ENCODE measurements at regions not wholly inside any gene's neighbourhood (a gene's known extent, or its start where the extent isn't known, plus 50 kb on each side); places are given as distances from the start of the nearest gene placed in this dataset.
"Not testable (repeated sequence)": the region's sequence is repeated elsewhere in the genome, so short reads cannot be mapped to it uniquely, and the experiment has no call there.

DNA sequence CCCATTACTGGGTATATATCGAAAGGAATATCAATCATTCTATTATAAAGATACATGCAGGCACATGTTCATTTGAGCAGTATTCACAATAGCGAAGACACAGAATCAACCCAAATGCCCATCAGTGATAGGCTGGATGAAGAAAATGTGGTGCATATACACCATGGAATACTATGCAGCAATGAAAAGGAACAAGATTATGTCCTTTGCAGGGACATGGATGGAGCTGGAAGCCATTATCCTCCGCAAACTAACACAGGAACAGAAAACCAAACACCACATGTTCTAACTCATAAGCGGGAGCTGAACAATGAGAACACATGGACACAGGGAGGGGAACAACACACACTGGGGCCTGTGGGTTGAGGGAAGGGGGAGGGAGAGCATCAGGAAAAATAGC, 434.3 kb downstream of the BUD13 start:
- TF ChIP-seq, protein P1, sequence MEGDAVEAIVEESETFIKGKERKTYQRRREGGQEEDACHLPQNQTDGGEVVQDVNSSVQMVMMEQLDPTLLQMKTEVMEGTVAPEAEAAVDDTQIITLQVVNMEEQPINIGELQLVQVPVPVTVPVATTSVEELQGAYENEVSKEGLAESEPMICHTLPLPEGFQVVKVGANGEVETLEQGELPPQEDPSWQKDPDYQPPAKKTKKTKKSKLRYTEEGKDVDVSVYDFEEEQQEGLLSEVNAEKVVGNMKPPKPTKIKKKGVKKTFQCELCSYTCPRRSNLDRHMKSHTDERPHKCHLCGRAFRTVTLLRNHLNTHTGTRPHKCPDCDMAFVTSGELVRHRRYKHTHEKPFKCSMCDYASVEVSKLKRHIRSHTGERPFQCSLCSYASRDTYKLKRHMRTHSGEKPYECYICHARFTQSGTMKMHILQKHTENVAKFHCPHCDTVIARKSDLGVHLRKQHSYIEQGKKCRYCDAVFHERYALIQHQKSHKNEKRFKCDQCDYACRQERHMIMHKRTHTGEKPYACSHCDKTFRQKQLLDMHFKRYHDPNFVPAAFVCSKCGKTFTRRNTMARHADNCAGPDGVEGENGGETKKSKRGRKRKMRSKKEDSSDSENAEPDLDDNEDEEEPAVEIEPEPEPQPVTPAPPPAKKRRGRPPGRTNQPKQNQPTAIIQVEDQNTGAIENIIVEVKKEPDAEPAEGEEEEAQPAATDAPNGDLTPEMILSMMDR (IDR thresholded peaks at IDR 0.05): not testable (repeated sequence)
- not testable (repeated sequence) for TF ChIP-seq POLR2A (IDR thresholded peaks at IDR 0.05)
